HEK293 (cell line): ENCODE measurements at regions not wholly inside any gene's neighbourhood (a gene's known extent, or its start where the extent isn't known, plus 50 kb on each side); places are given as distances from the start of the nearest gene placed in this dataset.

Source experiments
- CTCF ChIA-PET: fragments of 350-600 bp; formaldehyde crosslinking; extraction: SDS; loops from one replicate; lab custom pipeline; 2021; ENCODE audit warnings: antibody characterized with exemption; lab: Yijun Ruan, JAX
- POLR2A ChIA-PET: fragments of 300-600 bp; formaldehyde crosslinking; extraction: SDS; loops from one replicate; lab custom pipeline; 2020; ENCODE audit warnings: antibody characterized with exemption, inconsistent platforms; lab: Yijun Ruan, JAX
- H3K27ac ChIP-seq: fragments of 200-500 bp; sonication (Bioruptor generic); 2 replicates; pipeline ENCODE4 v1.5.1; 2014; ENCODE audit warnings: low read depth, low read length, control low read depth, inconsistent platforms; ENCODE audit errors: extremely low read depth
- H3K36me3 ChIP-seq, 2 experiments: fragments of 200-500 bp in 1 of 2; sonication (Bioruptor generic) in 1 of 2; 1 replicate in 1 of 2; 2 replicates in 1 of 2; pipeline ENCODE4 v1.5.1; 2014 to 2017; ENCODE audit warnings: inconsistent platforms in 2 of 2, low read length in 2 of 2; ENCODE audit not compliant: control insufficient read depth in 2 of 2, insufficient read depth in 1 of 2
- H3K4me1 ChIP-seq: fragments of 200-500 bp; sonication (Bioruptor generic); 2 replicates; pipeline ENCODE4 v1.5.1; 2014; ENCODE audit warnings: mild to moderate bottlenecking, low read length, inconsistent platforms; ENCODE audit not compliant: control insufficient read depth, insufficient read depth
- H3K4me3 ChIP-seq: 2 replicates; pipeline ENCODE4 v1.5.1; 2011; ENCODE audit warnings: low read depth, mild to moderate bottlenecking, control low read depth, low read length, moderate library complexity
- H3K9me3 ChIP-seq: fragments of 200-500 bp; sonication (Bioruptor generic); 2 replicates; pipeline ENCODE4 v1.5.1; 2014; ENCODE audit warnings: low read depth, low read length, inconsistent platforms; ENCODE audit not compliant: control insufficient read depth, insufficient read depth
- AEBP2 ChIP-seq: fragments of 450-650 bp; formaldehyde crosslinking; IDR thresholded peaks from 2 replicates; pipeline ENCODE4 v1.5.1; 2016; ENCODE audit warnings: missing biosample characterization, missing genetic modification characterization, borderline replicate concordance
- FEZF1 ChIP-seq: fragments of 450-650 bp; formaldehyde crosslinking; IDR thresholded peaks from 2 replicates; pipeline ENCODE4 v1.5.1; 2016; ENCODE audit warnings: missing biosample characterization, missing genetic modification characterization
- MZF1 ChIP-seq: fragments of 450-650 bp; formaldehyde crosslinking; IDR thresholded peaks from 2 replicates; pipeline ENCODE4 v1.5.1; 2017; ENCODE audit warnings: missing biosample characterization, missing genetic modification characterization, borderline replicate concordance
- YY1 ChIP-seq: fragments of 450-650 bp; formaldehyde crosslinking; IDR thresholded peaks from 2 replicates; pipeline ENCODE4 v1.5.1; 2018; ENCODE audit warnings: missing biosample characterization, missing genetic modification characterization
- ZFHX2 ChIP-seq: fragments of 450-650 bp; formaldehyde crosslinking; conservative IDR thresholded peaks from 2 replicates; pipeline ENCODE4 v1.5.1; 2016; ENCODE audit warnings: missing biosample characterization, missing genetic modification characterization
- ZNF114 ChIP-seq: fragments of 450-650 bp; formaldehyde crosslinking; IDR thresholded peaks from 2 replicates; pipeline ENCODE4 v1.5.0; 2017; ENCODE audit warnings: missing biosample characterization, missing genetic modification characterization
- ZNF169 ChIP-seq: fragments of 450-650 bp; formaldehyde crosslinking; IDR thresholded peaks from 2 replicates; pipeline ENCODE4 v1.5.1; 2016; ENCODE audit warnings: missing biosample characterization, missing genetic modification characterization
- ZNF175 ChIP-seq: fragments of 450-650 bp; formaldehyde crosslinking; IDR thresholded peaks from 2 replicates; pipeline ENCODE4 v1.5.1; 2016; ENCODE audit warnings: missing biosample characterization, missing genetic modification characterization
- ZNF202 ChIP-seq: fragments of 450-650 bp; formaldehyde crosslinking; IDR thresholded peaks from 2 replicates; pipeline ENCODE4 v1.5.1; 2016; ENCODE audit warnings: missing biosample characterization, missing genetic modification characterization, borderline replicate concordance
- ZNF280D ChIP-seq: fragments of 450-650 bp; formaldehyde crosslinking; IDR thresholded peaks from 2 replicates; pipeline ENCODE4 v1.5.1; 2016; ENCODE audit warnings: missing biosample characterization, missing genetic modification characterization
- ZNF302 ChIP-seq: fragments of 450-650 bp; formaldehyde crosslinking; IDR thresholded peaks from 2 replicates; pipeline ENCODE4 v1.5.1; 2016; ENCODE audit warnings: missing biosample characterization, missing genetic modification characterization, low read depth
- ZNF449 ChIP-seq: fragments of 450-650 bp; formaldehyde crosslinking; IDR thresholded peaks from 2 replicates; pipeline ENCODE4 v1.5.1; 2017; ENCODE audit warnings: missing biosample characterization, mild to moderate bottlenecking, missing genetic modification characterization, moderate library complexity
- ZNF514 ChIP-seq: fragments of 450-650 bp; formaldehyde crosslinking; IDR thresholded peaks from 2 replicates; pipeline ENCODE4 v1.5.1; 2016; ENCODE audit warnings: missing biosample characterization, missing genetic modification characterization
- ZNF571 ChIP-seq: fragments of 450-650 bp; formaldehyde crosslinking; IDR thresholded peaks from 2 replicates; pipeline ENCODE4 v1.5.0; 2017; ENCODE audit warnings: missing biosample characterization, missing genetic modification characterization
- ZNF600 ChIP-seq: fragments of 450-650 bp; formaldehyde crosslinking; IDR thresholded peaks from 2 replicates; pipeline ENCODE4 v1.5.1; 2016; ENCODE audit warnings: missing biosample characterization, missing genetic modification characterization
- ZNF707 ChIP-seq: fragments of 450-650 bp; formaldehyde crosslinking; IDR thresholded peaks from 2 replicates; pipeline ENCODE4 v1.5.1; 2016; ENCODE audit warnings: missing biosample characterization, missing genetic modification characterization
- ZNF777 ChIP-seq: fragments of 450-650 bp; formaldehyde crosslinking; IDR thresholded peaks from 2 replicates; pipeline ENCODE4 v1.5.1; 2017; ENCODE audit warnings: missing biosample characterization, missing genetic modification characterization, borderline replicate concordance
- TF ChIP-seq, protein P1 (sequence below): fragments of 450-650 bp; IDR thresholded peaks from 2 replicates; pipeline ENCODE4 v1.5.1; 2018; ENCODE audit warnings: missing biosample characterization, mild to moderate bottlenecking, missing genetic modification characterization
- TF ChIP-seq, protein P2 (sequence below): fragments of 450-650 bp; formaldehyde crosslinking; conservative IDR thresholded peaks from 2 replicates; pipeline ENCODE4 v1.5.1; 2016; ENCODE audit warnings: low read depth, missing biosample characterization, missing genetic modification characterization
- TF ChIP-seq, protein P3 (sequence below): fragments of 450-650 bp; formaldehyde crosslinking; IDR thresholded peaks from 2 replicates; pipeline ENCODE4 v1.5.1; 2016; ENCODE audit warnings: missing biosample characterization, missing genetic modification characterization

GRCh38 chr10:91010952-91011351 is 90.1 kb upstream of the ANKRD1 start (continued):
- TF ChIP-seq ZNF280D, result no peak
- TF ChIP-seq, protein P1, sequence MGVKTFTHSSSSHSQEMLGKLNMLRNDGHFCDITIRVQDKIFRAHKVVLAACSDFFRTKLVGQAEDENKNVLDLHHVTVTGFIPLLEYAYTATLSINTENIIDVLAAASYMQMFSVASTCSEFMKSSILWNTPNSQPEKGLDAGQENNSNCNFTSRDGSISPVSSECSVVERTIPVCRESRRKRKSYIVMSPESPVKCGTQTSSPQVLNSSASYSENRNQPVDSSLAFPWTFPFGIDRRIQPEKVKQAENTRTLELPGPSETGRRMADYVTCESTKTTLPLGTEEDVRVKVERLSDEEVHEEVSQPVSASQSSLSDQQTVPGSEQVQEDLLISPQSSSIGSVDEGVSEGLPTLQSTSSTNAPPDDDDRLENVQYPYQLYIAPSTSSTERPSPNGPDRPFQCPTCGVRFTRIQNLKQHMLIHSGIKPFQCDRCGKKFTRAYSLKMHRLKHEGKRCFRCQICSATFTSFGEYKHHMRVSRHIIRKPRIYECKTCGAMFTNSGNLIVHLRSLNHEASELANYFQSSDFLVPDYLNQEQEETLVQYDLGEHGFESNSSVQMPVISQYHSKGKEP (tag by site-specific recombination), result no peak
- no peak for TF ChIP-seq ZNF114
- no peak for TF ChIP-seq ZNF449 (tag by site-specific recombination)
- no peak for TF ChIP-seq ZNF514 (tag by site-specific recombination)
- TF ChIP-seq, protein P2, sequence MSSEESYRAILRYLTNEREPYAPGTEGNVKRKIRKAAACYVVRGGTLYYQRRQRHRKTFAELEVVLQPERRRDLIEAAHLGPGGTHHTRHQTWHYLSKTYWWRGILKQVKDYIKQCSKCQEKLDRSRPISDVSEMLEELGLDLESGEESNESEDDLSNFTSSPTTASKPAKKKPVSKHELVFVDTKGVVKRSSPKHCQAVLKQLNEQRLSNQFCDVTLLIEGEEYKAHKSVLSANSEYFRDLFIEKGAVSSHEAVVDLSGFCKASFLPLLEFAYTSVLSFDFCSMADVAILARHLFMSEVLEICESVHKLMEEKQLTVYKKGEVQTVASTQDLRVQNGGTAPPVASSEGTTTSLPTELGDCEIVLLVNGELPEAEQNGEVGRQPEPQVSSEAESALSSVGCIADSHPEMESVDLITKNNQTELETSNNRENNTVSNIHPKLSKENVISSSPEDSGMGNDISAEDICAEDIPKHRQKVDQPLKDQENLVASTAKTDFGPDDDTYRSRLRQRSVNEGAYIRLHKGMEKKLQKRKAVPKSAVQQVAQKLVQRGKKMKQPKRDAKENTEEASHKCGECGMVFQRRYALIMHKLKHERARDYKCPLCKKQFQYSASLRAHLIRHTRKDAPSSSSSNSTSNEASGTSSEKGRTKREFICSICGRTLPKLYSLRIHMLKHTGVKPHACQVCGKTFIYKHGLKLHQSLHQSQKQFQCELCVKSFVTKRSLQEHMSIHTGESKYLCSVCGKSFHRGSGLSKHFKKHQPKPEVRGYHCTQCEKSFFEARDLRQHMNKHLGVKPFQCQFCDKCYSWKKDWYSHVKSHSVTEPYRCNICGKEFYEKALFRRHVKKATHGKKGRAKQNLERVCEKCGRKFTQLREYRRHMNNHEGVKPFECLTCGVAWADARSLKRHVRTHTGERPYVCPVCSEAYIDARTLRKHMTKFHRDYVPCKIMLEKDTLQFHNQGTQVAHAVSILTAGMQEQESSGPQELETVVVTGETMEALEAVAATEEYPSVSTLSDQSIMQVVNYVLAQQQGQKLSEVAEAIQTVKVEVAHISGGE (tag by site-specific recombination), result no peak
- TF ChIP-seq AEBP2 (tag by site-specific recombination), result no peak
- TF ChIP-seq ZNF175, result no peak
- TF ChIP-seq ZNF302 (tag by site-specific recombination), result no peak

DNA sequence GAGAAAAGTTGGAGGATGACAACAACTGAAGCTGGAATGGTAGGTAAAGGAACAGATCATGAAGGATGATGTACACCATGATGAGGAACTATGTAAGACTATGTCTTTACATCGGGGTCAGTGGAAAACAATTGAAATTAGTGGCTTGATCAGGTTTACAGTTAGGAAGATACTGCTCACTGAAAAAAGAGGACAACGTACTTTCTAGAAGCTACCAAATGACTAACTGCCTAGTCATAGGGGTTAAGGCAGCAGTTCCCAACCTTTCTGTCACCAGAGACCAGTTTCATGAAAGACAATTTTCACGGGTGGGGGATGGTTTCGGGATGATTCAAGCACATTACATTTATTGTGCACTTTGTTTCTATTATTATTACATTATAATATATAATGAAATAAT is 91.6 kb upstream of the ANKRD1 start:
- POLR2A ChIA-PET, result no interaction called here
- TF ChIP-seq ZNF202 (tag by site-specific recombination) (no peak), ZFHX2 (no peak), MZF1 (no peak), FEZF1 (tag by site-specific recombination) (no peak), ZNF777 (tag by site-specific recombination) (no peak), YY1 (tag by site-specific recombination) (no peak), ZNF571 (no peak), ZNF600 (tag by site-specific recombination) (no peak), ZNF169 (no peak), ZNF707 (tag by site-specific recombination) (no peak)
- TF ChIP-seq, protein P1 (tag by site-specific recombination), result no peak
- TF ChIP-seq, protein P3, sequence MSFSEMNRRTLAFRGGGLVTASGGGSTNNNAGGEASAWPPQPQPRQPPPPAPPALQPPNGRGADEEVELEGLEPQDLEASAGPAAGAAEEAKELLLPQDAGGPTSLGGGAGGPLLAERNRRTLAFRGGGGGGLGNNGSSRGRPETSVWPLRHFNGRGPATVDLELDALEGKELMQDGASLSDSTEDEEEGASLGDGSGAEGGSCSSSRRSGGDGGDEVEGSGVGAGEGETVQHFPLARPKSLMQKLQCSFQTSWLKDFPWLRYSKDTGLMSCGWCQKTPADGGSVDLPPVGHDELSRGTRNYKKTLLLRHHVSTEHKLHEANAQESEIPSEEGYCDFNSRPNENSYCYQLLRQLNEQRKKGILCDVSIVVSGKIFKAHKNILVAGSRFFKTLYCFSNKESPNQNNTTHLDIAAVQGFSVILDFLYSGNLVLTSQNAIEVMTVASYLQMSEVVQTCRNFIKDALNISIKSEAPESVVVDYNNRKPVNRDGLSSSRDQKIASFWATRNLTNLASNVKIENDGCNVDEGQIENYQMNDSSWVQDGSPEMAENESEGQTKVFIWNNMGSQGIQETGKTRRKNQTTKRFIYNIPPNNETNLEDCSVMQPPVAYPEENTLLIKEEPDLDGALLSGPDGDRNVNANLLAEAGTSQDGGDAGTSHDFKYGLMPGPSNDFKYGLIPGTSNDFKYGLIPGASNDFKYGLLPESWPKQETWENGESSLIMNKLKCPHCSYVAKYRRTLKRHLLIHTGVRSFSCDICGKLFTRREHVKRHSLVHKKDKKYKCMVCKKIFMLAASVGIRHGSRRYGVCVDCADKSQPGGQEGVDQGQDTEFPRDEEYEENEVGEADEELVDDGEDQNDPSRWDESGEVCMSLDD (tag by site-specific recombination), result no peak

More for the DNA sequence above, 91.6 kb upstream of the ANKRD1 start:
- Histone ChIP-seq H3K27ac (no peak overlapping the region), H3K9me3 (no peaks in the 10 kb centered on the region), H3K36me3 (no peaks in the 10 kb centered on the region), H3K4me3 (no peak overlapping the region), H3K4me1 (no peaks in the 10 kb centered on the region)
- CTCF ChIA-PET, result interaction anchor here (0.6 to 1.2 kb wide), 2 partner anchors 31 to 539 kb away, joined by 3 to 4 read pairs; no protein-coding TSS in a partner anchor
